Urinary bladder (tissue), 3 donors: ENCODE measurements at regions not wholly inside any gene's neighbourhood (a gene's known extent, or its start where the extent isn't known, plus 50 kb on each side); places are given as distances from the start of the nearest gene placed in this dataset.
A peak's percentile ranks its signal among the peaks of the same experiment; 100 is the strongest.
"Not testable (repeated sequence)": the region's sequence is repeated elsewhere in the genome, so short reads cannot be mapped to it uniquely, and the experiment has no call there.

Source experiments
- DNase-seq: peaks from one replicate; pipeline ENCODE4 v3.0.0-alpha.2; 2015; ENCODE audit errors: extremely low spot score
- H3K27ac ChIP-seq: one replicate; pipeline ENCODE4 v1.5.1; 2013; ENCODE audit warnings: low read depth, mild to moderate bottlenecking, moderate library complexity
- H3K36me3 ChIP-seq: one replicate; pipeline ENCODE4 v1.6.1; 2013; ENCODE audit warnings: mild to moderate bottlenecking, moderate library complexity; ENCODE audit not compliant: insufficient read depth
- H3K4me1 ChIP-seq: one replicate; pipeline ENCODE4 v1.6.1; 2013; ENCODE audit warnings: mild to moderate bottlenecking, moderate library complexity; ENCODE audit not compliant: insufficient read depth
- H3K4me3 ChIP-seq: one replicate; pipeline ENCODE4 v1.5.1; 2013; ENCODE audit warnings: low read depth, low read length
- WGBS: extraction: QIAGEN DNeasy Blood & Tissue Kit; methylation state at CpG from one replicate; pipeline ENCODE4 v1.1.7; 2013; 5-methylcytosine and 5-hydroxymethylcytosine counted together
- donor health status: healthy with polysubstance abuse.
- donor health status: healthy.

DNA sequence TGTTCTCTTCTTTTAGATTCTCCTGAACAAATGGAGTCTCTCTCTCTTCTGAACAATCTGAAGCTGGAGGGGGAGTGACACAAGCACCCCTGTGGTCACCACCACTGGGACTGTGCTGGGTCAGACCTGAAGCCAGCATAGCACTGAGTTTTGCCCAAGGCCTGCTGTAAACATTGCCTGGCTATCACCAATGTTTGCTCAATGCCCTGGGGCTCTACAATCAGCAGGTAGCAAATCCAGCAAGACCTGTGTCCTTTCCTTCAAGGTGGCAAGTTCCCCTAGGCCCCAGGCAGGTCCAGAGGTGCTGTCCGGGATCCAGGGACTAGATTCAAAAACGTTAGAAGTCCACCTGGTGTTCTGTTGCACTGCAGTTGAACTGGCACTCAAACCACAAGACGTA, 282.8 kb upstream of the PROX1 start:
- Histone ChIP-seq H3K4me1 (no peaks in the 10 kb centered on the region), H3K36me3 (no peaks in the 10 kb centered on the region), H3K27ac (no peak overlapping the region), H3K4me3 (no peak overlapping the region)
- no peak for DNase-seq
- 85% methylated on average over 3 of the region's 3 CpGs for WGBS

DNA sequence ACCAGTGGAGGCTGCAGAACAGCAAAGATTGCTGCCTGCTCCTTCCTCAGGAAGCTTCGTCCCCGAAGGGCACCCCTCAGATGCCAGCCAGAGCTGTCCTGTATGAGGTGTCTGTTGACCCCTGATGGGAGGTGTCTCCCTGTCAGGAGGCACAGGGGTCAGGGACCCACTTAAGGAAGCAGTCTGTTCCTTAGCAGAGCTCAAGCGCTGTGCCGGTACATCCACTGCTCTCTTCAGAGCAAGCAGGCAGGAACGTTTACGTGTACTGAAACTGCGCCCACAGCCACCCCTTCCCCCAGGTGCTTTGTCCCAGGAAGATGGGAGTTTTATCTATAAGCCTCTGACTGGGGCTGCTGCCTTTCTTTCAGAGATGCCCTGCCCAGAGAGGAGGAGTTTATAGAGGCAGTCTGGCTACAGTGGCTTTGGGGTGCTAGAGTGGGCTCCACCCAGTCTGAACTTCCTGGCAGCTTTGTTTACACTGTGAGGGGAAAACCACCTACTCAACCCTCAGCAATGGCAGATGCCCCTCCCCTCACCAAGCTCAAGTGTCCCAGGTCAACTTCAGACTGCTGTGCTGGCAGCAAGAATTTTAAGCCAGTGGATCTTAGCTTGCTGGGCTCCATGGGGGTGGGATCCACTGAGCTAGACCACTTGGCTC, 275.8 kb upstream of the PROX1 start:
- not testable (repeated sequence) for H3K4me1 ChIP-seq, DNase-seq, H3K36me3 ChIP-seq, H3K4me3 ChIP-seq, H3K27ac ChIP-seq
- WGBS: 82% methylated on average over 7 of the region's 7 CpGs

DNA sequence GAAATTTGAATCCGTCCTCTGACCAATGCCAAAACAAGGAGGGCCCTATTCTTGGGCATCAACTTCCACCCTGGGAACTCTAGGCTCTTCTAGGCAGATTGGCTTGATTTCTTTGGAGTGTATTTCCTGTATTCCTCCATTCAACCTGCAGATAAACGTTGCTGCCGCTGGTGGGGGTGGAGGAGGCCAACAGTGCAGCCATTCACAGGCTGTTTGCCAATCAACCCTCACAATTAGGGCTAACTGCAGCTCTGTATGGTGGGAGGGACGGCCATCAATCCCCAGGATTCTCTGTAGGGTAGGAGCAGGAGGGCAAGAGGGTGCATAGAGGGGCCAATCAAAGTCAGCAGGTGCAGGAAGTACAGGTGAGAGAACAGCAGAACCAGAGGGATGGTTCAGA, 273.1 kb upstream of the PROX1 start:
- 44% methylated on average over 4 of the region's 4 CpGs for WGBS
- no peaks in the 10 kb centered on the region for H3K36me3 ChIP-seq

DNA sequence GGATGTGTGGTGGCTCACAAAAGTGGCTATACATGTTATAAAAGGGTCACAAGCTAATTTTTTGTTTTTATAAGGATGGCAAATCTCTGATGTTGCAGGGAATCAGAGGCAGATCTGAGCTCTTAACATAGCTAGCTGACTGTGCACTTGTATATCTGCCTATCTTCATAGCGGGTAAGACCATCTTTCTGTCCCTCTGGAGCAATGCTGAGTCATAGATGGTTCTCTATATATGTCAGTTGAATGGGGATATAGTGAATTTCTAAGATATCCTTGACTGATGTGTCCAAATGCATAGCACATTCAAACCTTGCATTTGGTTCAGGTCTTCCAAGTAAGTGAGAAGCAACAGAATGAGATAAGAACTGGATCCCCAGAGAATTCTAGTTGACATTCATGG, 272.6 kb upstream of the PROX1 start:
- Histone ChIP-seq H3K36me3 (no peaks in the 10 kb centered on the region), H3K4me1 (no peaks in the 10 kb centered on the region), H3K4me3 (no peak overlapping the region), H3K27ac (no peak overlapping the region)
- 71% methylated on average over 1 of the region's 1 CpG for WGBS
- DNase-seq: no peak

More for the DNA sequence above, 273.1 kb upstream of the PROX1 start:
- Histone ChIP-seq H3K27ac (no peak overlapping the region), H3K4me1 (no peaks in the 10 kb centered on the region), H3K4me3 (no peak overlapping the region)
- DNase-seq: no peak

DNA sequence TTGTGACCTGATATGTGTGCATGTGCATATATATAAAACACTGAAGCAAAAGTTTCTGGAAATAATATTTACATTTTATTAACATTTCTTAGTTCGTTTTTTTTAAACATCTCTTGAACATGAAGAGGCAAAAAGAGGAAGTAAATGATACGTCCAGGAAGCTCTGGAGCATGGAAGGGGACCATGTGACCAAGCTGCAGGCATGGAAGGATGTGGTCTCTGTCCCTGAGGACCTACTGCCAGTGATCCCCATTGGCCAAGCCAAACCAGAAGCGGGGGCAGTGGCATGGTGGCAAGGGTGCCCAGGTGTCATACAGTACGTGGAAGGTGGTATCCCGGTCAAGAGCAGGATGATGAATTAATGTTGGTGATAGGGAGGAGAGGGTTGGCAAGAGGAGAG, 268.3 kb upstream of the PROX1 start:
- Histone ChIP-seq H3K4me3 (no peak overlapping the region), H3K4me1 (no peaks in the 10 kb centered on the region), H3K36me3 (no peaks in the 10 kb centered on the region), H3K27ac (no peak overlapping the region)
- WGBS: 74% methylated on average over 5 of the region's 5 CpGs
- DNase-seq: no peak

DNA sequence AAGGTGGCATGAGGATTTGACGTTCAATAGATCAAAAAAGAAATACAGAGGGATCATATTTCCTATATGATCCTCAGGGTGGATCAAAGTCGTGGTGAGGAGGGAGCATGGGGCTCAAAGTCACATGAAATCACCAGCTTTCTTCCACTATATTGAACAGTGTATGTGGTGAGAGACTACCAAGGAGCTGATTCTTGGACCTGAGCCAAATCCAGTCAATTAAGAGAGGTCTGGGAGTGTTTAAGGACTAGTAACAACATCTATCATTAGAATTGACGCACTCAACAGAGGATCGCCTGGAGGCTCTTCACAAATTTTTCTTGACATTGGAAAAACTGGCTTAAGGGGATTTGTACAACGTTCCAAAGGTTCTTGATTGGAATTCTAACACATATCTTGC, 267.7 kb upstream of the PROX1 start:
- peaks cover 2% of the 10 kb centered on the region for H3K4me1 ChIP-seq
- 51% methylated on average over 5 of the region's 5 CpGs for WGBS
- DNase-seq: no peak
- H3K4me3 ChIP-seq: no peak overlapping the region
- no peak overlapping the region for H3K27ac ChIP-seq
- H3K36me3 ChIP-seq: no peaks in the 10 kb centered on the region

DNA sequence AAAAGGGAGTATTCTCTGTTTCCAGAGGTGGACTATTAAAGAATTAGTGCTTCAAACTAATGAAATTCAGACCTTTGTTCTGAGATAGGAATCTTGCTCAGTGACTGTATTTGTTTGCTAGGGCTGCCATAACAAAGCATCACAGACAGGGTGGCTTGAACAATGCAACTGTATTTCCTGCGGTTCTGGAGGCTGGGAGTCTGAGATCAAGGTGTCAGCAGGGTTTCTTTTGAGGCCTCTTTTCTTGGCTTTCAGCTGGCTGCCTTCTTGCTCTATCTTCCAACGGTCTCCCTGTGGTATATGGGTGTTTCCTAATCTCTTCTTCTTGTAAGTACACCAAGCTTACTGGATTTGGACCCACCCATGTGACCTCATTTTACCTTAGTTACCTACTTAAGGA, 264.6 kb upstream of the PROX1 start:
- DNase-seq: no peak
- Histone ChIP-seq H3K27ac (no peak overlapping the region), H3K4me1 (peaks cover 2% of the 10 kb centered on the region), H3K36me3 (no peaks in the 10 kb centered on the region), H3K4me3 (no peak overlapping the region)
- WGBS: 67% methylated on average over 2 of the region's 2 CpGs

DNA sequence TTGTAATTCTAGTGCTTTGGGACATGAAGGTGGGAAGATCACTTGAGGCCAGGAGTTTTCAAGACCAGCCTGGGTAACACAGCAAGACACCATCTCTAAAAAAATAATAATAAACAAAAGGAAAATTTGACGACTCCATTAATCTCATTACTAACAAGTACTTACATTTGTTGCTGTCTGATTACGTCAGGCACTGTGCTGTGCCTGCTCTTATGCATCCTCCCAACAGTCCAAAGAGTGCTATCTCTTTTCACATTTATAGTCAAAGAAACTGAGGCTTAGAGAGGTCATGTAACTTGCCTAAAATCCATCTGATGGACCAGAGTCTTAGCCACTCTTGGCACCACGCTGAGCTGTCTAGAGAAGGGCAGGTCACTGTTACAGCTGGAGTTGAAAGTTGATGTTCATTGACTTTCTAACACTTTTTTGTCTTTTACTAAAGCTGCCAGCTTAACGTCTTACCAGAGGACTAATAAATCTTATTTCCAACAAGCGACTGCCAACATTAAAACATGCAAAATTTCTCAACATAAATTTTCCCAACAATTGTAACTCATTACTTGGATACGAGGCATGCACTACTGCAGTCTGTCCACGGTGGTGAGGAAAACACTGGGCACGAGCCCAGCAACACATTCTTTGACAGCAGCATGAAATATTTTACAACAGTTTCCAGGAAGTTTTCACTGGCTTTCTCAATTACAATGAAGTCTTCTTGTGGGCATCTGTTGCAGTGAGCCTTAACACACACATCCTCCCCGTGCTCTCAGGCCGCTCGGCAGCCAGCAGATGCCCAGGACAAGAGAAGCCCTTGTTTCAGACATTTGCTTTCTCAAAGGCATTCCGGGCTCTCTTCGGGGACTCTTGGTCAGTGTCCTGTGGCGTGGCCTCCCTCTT, 262.9 kb upstream of the PROX1 start:
- WGBS: 17% methylated on average over 14 of the region's 14 CpGs
- H3K36me3 ChIP-seq: no peaks in the 10 kb centered on the region
- peak; percentile 29 for DNase-seq

DNA sequence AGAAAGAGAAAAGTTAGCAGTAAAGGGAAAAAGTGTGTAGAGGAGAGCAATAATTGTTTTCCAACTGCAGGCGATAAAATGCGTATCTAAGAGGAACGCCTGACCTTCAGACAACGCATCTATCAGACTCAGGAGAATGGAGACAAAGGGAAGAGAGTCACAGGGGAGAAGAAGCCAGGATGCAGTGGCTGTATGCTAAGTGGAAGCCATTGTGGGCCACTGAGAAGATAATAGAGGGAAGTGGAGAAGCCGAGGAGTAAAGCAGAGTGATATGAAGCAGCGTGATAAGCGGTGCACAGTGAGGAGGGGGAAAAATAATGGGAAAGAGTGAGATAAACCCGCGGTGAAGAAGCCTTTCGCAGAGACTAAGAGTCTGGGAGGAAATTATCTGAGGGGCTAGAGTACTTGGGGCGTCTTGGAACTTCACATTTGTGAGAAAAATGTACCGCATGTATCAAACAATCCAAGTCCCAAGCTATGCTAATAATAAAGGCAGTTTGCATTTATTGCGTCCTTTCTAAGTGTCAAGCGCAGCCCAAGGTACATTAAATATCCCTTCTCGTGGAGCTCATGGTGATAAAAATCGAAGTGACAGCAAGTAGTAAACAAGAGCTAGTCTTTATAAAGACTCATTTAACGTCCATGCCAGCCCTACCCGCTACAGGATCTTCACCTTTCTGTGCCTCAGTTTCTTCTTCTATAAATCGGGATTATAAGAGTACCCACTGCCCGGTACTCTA, 259.8 kb upstream of the PROX1 start:
- no peaks in the 10 kb centered on the region for H3K36me3 ChIP-seq
- H3K27ac ChIP-seq: no peak overlapping the region
- 83% methylated on average over 20 of the region's 20 CpGs for whole genome bisulfite sequencing
- H3K4me3 ChIP-seq: no peak overlapping the region
- H3K4me1 ChIP-seq: peaks cover 2% of the 10 kb centered on the region
- no peak for DNase-seq

More for the DNA sequence above, 262.9 kb upstream of the PROX1 start:
- Histone ChIP-seq H3K27ac (no peak overlapping the region), H3K4me3 (no peak overlapping the region), H3K4me1 (peaks cover 2% of the 10 kb centered on the region)

DNA sequence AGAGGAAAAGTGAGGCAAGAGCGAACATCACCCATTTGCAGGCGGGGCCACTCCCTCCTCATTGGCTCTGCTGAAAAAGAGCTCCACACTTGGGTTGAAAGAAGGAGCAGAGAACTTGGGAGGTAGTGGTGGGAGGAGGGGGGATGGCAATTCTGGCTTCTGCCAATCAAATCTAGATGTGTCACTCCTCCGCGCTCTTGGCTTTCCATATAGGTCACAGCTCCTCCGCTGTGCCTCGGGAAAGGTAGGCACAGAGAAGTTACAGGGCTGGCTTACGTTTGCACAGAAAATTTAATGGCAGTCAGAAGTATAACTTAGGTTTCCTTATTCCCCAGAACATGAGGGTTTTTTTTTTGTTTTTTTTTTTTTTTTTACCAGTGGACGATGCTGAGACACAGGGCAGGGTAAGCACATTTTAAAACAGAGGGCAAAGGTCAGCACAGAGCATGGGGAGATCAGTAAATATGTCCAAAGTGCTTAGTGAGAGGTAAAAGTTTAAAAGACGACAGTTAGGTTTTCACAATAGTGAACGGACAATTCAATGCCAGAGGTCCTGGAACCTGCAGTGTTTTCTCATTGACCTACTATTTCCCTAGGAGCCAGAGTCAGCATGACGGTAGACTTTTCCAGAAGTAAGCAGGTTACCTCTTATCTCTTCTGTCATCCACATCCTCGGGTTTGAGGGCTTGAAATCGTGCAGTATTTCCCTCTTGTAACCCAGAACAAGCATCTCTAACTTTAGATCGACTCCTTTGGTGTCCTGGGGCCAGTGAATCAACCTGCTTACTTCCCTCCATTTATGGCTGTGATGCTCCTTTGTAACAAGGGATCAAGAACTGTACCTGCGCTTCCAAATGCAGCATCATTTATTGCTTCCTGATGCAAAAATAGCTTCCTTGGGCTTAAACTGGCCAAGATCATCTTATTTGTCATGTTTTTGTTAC, 258.9 kb upstream of the PROX1 start:
- H3K4me1 ChIP-seq: peaks cover 2% of the 10 kb centered on the region
- WGBS: 80% methylated on average over 15 of the region's 15 CpGs
- DNase-seq: no peak
- no peak overlapping the region for H3K27ac ChIP-seq
- H3K4me3 ChIP-seq: no peak overlapping the region
- no peaks in the 10 kb centered on the region for H3K36me3 ChIP-seq

DNA sequence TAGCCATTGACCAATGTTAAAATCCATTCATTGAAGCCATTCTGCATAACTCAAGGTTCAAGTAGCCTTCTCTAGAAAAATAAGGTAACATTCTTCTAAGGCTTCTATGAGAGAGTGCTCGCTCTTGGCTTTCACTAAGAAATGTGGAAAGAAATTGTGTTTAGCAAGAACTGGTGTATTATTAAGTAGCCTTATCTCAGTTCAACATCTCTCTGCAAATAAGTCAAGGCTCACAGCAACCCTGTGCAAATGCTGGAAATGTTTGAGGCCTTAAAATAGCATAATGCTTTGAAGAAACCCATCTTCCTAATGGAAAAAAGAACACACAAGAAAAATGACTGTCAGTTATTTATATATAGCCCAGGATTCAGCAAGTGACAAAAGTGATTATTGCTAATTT, 254.1 kb upstream of the PROX1 start:
- H3K4me3 ChIP-seq: no peak overlapping the region
- H3K27ac ChIP-seq: no peak overlapping the region
- WGBS: 91% methylated on average over 1 of the region's 1 CpG
- H3K36me3 ChIP-seq: no peaks in the 10 kb centered on the region
- DNase-seq: no peak
- H3K4me1 ChIP-seq: no peaks in the 10 kb centered on the region

DNA sequence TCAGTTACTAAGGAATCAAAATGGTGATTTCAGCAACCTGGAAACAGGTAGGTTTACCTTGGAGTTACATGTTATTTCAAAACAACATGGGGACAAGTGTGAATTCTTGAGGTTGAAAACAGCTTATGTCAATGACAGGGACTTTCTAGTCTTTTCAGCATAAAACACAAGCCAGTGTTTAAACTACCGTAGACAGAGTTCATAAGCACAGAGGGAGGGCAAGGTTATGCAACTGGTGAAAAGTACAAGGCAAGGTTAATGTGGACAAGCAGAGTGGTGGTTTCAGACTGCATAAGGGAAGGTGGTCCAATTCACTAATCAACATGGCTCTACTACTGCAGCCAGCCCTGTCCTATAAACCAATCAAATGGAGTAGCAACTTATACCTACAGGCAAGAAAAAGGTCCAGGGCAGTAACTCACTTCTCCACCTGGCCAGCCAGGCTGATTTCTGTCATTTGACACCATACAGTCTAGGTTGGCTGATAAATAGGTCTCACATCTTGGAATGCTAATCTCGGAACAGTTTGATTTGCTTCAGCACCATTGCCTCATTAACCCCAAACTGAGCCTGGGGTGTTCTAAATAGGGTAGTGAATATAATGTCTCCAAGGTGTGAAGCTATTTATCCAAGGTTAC, 250.3 kb upstream of the PROX1 start:
- Histone ChIP-seq H3K27ac (no peak overlapping the region), H3K4me1 (no peaks in the 10 kb centered on the region), H3K36me3 (no peaks in the 10 kb centered on the region), H3K4me3 (no peak overlapping the region)
- 74% methylated on average over 2 of the region's 2 CpGs for WGBS
- no peak for DNase-seq
